ENCODE measurements at regions not wholly inside any gene's neighbourhood (a gene's known extent, or its start where the extent isn't known, plus 50 kb on each side); places are given as distances from the start of the nearest gene placed in this dataset.

DNA sequence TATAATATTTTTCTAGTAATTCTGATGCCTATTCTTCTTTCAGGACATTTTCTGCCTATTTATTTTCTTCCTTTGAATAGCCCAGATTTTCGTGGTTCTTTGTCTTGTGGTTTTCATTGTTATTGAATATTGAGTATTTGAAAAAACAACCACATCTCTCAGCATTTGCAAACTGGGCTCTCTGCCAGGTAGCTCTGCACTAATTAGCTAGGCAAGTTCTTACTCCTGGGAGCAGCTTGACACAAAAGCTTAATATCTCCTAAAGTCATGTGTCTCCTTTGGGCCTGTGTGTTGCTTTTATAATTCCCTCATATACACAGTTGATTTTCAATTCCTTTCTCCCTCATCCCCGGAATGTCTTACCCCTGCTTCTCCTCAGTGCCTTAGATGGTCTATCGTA lies 413.5 kb upstream of the GRIA3 start:
- TF ChIP-seq, protein P1, sequence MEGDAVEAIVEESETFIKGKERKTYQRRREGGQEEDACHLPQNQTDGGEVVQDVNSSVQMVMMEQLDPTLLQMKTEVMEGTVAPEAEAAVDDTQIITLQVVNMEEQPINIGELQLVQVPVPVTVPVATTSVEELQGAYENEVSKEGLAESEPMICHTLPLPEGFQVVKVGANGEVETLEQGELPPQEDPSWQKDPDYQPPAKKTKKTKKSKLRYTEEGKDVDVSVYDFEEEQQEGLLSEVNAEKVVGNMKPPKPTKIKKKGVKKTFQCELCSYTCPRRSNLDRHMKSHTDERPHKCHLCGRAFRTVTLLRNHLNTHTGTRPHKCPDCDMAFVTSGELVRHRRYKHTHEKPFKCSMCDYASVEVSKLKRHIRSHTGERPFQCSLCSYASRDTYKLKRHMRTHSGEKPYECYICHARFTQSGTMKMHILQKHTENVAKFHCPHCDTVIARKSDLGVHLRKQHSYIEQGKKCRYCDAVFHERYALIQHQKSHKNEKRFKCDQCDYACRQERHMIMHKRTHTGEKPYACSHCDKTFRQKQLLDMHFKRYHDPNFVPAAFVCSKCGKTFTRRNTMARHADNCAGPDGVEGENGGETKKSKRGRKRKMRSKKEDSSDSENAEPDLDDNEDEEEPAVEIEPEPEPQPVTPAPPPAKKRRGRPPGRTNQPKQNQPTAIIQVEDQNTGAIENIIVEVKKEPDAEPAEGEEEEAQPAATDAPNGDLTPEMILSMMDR (IDR thresholded peaks at IDR 0.05; ENCODE audit: borderline replicate concordance, extremely low read depth, low read length, poor library complexity, severe bottlenecking), result no peak
- no peak for TF ChIP-seq EZH2 (IDR thresholded peaks at IDR 0.05; ENCODE audit: borderline replicate concordance, low read depth, low read length, severe bottlenecking)

Data from DND-41 (cell line).